Keratinocyte (primary cell): ENCODE measurements at regions not wholly inside any gene's neighbourhood (a gene's known extent, or its start where the extent isn't known, plus 50 kb on each side); places are given as distances from the start of the nearest gene placed in this dataset.

Experiments used
- DNase-seq: peaks from one replicate; pipeline ENCODE4 v3.0.0-alpha.2; 2011; ENCODE audit warnings: low read depth, missing footprints, low spot score
- FAIRE-seq: peaks from 2 replicates; lab custom pipeline; 2011; peaks lifted over from hg19 to GRCh38; lab: Jason Lieb, UNC
- H2AFZ ChIP-seq: 2 replicates; pipeline ENCODE4 v1.6.0; 2012; ENCODE audit warnings: low read length, control low read depth, inconsistent platforms; ENCODE audit not compliant: control insufficient read depth
- H3K27ac ChIP-seq: 2 replicates; pipeline ENCODE4 v1.5.1; 2011; ENCODE audit warnings: low read length; ENCODE audit not compliant: control insufficient read depth, insufficient read depth
- H3K27me3 ChIP-seq: 3 replicates; pipeline ENCODE4 v1.6.0; 2011; ENCODE audit warnings: low read length; ENCODE audit not compliant: control insufficient read depth, insufficient read depth; ENCODE audit errors: extremely low read depth
- H3K36me3 ChIP-seq, 2 experiments: 2 replicates in 1 of 2; 3 replicates in 1 of 2; pipeline ENCODE4 v1.5.1; 2011; ENCODE audit warnings: low read length in 2 of 2, mild to moderate bottlenecking in 1 of 2; ENCODE audit not compliant: control insufficient read depth in 2 of 2, insufficient read depth in 2 of 2; ENCODE audit errors: extremely low read depth in 1 of 2
- H3K4me1 ChIP-seq: 3 replicates; pipeline ENCODE4 v1.5.1; 2011; ENCODE audit warnings: low read length; ENCODE audit not compliant: control insufficient read depth, insufficient read depth; ENCODE audit errors: extremely low read depth
- H3K4me2 ChIP-seq: 3 replicates; pipeline ENCODE4 v1.6.0; 2011; ENCODE audit warnings: low read depth, low read length; ENCODE audit not compliant: control insufficient read depth, insufficient read depth; ENCODE audit errors: extremely low read depth
- H3K4me3 ChIP-seq, 3 experiments: fragments of 200-600 bp in 1 of 3; sonication (generic) in 1 of 3; 2 replicates in 2 of 3; 3 replicates in 1 of 3; pipeline ENCODE4 v1.5.1; 2011 to 2016; ENCODE audit warnings: low read length in 3 of 3, mild to moderate bottlenecking in 3 of 3, control low read depth in 2 of 3, inconsistent platforms in 1 of 3, low read depth in 1 of 3, mixed read lengths in 1 of 3, mixed run types in 1 of 3, moderate library complexity in 1 of 3; ENCODE audit not compliant: control insufficient read depth in 2 of 3, insufficient read depth in 2 of 3; ENCODE audit errors: extremely low read depth in 1 of 3
- H3K79me2 ChIP-seq: 2 replicates; pipeline ENCODE4 v1.6.0; 2012; ENCODE audit warnings: low read length; ENCODE audit not compliant: control insufficient read depth, insufficient read depth
- H3K9ac ChIP-seq: 3 replicates; pipeline ENCODE4 v1.6.0; 2011; ENCODE audit warnings: low read length; ENCODE audit not compliant: control insufficient read depth, insufficient read depth; ENCODE audit errors: extremely low read depth
- H3K9me1 ChIP-seq: 3 replicates; pipeline ENCODE4 v1.6.0; 2011; ENCODE audit warnings: low read length; ENCODE audit not compliant: control insufficient read depth, insufficient read depth; ENCODE audit errors: extremely low read depth
- H3K9me3 ChIP-seq: 2 replicates; pipeline ENCODE4 v1.5.1; 2012; ENCODE audit warnings: low read depth, low read length; ENCODE audit not compliant: control insufficient read depth
- H4K20me1 ChIP-seq: 3 replicates; pipeline ENCODE4 v1.6.0; 2011; ENCODE audit warnings: low read length; ENCODE audit not compliant: control insufficient read depth, insufficient read depth; ENCODE audit errors: extremely low read depth
- EZH2 ChIP-seq: IDR thresholded peaks from one replicate; pipeline ENCODE4 v1.6.1; 2012; ENCODE audit warnings: inconsistent platforms, mild to moderate bottlenecking, low read length, moderate library complexity
- dilution Hi-C: fragments of 300-500 bp; cut with MboI; formaldehyde crosslinking; loops from one replicate; pipeline ENCODE4 v1.7.0; 2020; ENCODE audit warnings: low sequenced_read_pairs; ENCODE audit not compliant: extremely low pct_ligation_motif_present
- TF ChIP-seq, protein P1 (sequence below), 3 experiments: IDR thresholded peaks in 1 of 3; conservative IDR thresholded peaks in 1 of 3; optimal IDR thresholded peaks in 1 of 3; 2 replicates in 2 of 3; 3 replicates in 1 of 3; pipeline versions ENCODE3 to v1.5.1; 2011; ENCODE audit warnings: low read length in 3 of 3, mild to moderate bottlenecking in 3 of 3, moderate library complexity in 2 of 3, control low read depth in 1 of 3, inconsistent platforms in 1 of 3; ENCODE audit not compliant: insufficient read depth in 2 of 3; ENCODE audit errors: extremely low read depth in 1 of 3

DNA sequence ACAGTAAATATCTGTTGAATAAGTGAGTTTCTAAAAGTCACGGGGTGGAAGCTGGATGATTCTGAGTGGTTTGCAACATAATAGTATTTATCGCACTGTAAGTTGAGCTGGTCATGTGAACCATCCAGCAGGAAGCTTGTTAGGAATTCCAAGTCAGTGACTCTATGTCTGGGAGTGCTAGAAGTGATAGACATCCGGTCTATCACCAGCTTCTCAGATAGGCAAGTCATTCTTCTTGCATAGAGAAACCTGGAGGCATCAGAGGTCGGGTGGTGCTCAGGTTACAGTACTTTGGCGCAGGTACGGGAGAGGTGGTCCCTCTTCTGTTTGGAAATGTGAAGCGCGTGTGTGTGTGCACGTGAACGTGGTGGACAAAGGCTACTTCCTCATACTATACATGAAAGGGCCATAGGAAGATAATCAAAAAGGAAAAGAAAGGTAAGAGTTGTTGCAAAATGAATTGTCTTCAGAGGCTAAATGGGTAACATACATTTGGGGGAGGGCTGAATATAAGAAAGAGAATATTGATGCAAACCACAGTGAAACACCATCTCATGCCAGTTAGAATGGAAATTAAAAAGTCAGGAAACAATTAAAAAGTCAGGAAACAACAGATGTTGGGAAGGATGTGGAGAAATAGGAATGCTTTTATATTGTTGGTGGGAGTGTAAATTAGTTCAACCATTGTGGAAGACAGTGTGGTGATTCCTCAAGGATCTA is 299.3 kb upstream of the ZFP64 start:
- Histone ChIP-seq H3K9me3 (no peaks in the 10 kb centered on the region), H3K4me3 (no peak overlapping the region), H3K36me3 (no peaks in the 10 kb centered on the region), H3K9me1 (no peaks in the 10 kb centered on the region), H3K4me2 (no peak overlapping the region), H4K20me1 (no peaks in the 10 kb centered on the region), H2AFZ (no peak overlapping the region), H3K27me3 (no peaks in the 10 kb centered on the region), H3K4me1 (peaks cover 6% of the 10 kb centered on the region), H3K27ac (peak overlapping the region; percentile 52), H3K9ac (no peak overlapping the region), H3K79me2 (no peaks in the 10 kb centered on the region)
- dilution Hi-C loops: no loop called here
- TF ChIP-seq, protein P1, sequence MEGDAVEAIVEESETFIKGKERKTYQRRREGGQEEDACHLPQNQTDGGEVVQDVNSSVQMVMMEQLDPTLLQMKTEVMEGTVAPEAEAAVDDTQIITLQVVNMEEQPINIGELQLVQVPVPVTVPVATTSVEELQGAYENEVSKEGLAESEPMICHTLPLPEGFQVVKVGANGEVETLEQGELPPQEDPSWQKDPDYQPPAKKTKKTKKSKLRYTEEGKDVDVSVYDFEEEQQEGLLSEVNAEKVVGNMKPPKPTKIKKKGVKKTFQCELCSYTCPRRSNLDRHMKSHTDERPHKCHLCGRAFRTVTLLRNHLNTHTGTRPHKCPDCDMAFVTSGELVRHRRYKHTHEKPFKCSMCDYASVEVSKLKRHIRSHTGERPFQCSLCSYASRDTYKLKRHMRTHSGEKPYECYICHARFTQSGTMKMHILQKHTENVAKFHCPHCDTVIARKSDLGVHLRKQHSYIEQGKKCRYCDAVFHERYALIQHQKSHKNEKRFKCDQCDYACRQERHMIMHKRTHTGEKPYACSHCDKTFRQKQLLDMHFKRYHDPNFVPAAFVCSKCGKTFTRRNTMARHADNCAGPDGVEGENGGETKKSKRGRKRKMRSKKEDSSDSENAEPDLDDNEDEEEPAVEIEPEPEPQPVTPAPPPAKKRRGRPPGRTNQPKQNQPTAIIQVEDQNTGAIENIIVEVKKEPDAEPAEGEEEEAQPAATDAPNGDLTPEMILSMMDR (optimal IDR thresholded peaks at IDR 0.05 in 1 of 3, IDR thresholded peaks at IDR 0.05 in 1 of 3, conservative IDR thresholded peaks at IDR 0.05 in 1 of 3; ENCODE audit: extremely low read depth in 1 of 3, insufficient read depth in 2 of 3, low read length in 3 of 3): peak in 1 of 3 experiments; percentile 6
- no peak for TF ChIP-seq EZH2
- no peak for FAIRE-seq
- DNase-seq: peak; percentile 26

DNA sequence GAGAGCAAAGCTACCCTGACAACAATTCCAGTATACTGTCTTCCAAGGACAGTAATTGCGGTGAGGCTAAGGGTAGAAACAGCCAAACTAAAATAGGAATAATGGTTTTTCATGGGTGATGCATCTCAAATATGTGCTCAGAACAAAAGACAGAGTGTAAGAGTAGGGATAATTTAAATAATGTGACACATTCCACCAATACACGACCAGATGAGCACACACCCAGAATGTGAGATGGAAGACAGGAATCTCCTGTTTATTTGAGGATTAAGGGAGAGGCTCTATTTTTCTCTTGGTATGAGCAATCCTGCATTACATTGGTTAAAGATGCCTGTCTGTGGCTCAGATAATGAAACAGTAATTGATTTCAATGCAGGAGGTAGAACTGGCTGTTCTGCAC is 292.9 kb upstream of the ZFP64 start:
- Histone ChIP-seq H3K9me3 (no peaks in the 10 kb centered on the region), H3K27me3 (no peaks in the 10 kb centered on the region), H3K27ac (no peak overlapping the region), H4K20me1 (no peaks in the 10 kb centered on the region), H3K4me2 (no peak overlapping the region), H3K36me3 (no peaks in the 10 kb centered on the region), H3K9ac (no peak overlapping the region), H3K4me1 (no peaks in the 10 kb centered on the region), H3K9me1 (no peaks in the 10 kb centered on the region), H2AFZ (no peak overlapping the region), H3K4me3 (no peak overlapping the region), H3K79me2 (no peaks in the 10 kb centered on the region)
- no peak for DNase-seq
- TF ChIP-seq, protein P1 (optimal IDR thresholded peaks at IDR 0.05 in 1 of 3, IDR thresholded peaks at IDR 0.05 in 1 of 3, conservative IDR thresholded peaks at IDR 0.05 in 1 of 3; ENCODE audit: extremely low read depth in 1 of 3, insufficient read depth in 2 of 3, low read length in 3 of 3): no peak
- no peak for TF ChIP-seq EZH2
- FAIRE-seq: no peak
- dilution Hi-C loops: no loop called here
